Erythroblast (primary cell): ENCODE measurements at regions not wholly inside any gene's neighbourhood (a gene's known extent, or its start where the extent isn't known, plus 50 kb on each side); places are given as distances from the start of the nearest gene placed in this dataset.

Experiments
- GATA1 ChIP-seq: IDR thresholded peaks from 2 replicates; pipeline ENCODE4 v1.6.1; 2011; ENCODE audit warnings: low read depth, mild to moderate bottlenecking, control low read depth, low read length, moderate library complexity
- POLR2A ChIP-seq: IDR thresholded peaks from 2 replicates; pipeline ENCODE4 v1.6.1; 2011; ENCODE audit warnings: mild to moderate bottlenecking, low read length

DNA sequence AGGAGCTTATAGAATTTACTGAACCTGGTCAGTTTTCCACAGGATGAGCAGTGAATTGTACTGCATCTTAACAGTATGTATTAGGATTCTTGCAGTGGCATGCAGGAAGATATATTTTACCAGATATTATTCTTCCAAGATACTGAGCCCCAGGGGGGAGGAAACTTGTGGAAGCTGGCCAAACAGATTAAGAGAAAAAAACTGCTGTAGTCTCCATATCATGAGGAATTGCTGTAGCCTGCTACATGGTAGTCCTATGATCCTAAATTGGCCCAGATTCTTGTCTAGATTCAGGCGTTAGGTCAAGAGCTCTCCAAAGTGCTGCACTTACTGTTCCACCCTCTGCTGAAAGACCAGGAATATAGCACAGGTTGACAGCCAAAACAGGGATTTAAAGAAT lies 275.5 kb upstream of the TAS2R1 start:
- TF ChIP-seq POLR2A (no peak), GATA1 (no peak)
